ENCODE measurements at regions not wholly inside any gene's neighbourhood (a gene's known extent, or its start where the extent isn't known, plus 50 kb on each side); places are given as distances from the start of the nearest gene placed in this dataset.

DNA sequence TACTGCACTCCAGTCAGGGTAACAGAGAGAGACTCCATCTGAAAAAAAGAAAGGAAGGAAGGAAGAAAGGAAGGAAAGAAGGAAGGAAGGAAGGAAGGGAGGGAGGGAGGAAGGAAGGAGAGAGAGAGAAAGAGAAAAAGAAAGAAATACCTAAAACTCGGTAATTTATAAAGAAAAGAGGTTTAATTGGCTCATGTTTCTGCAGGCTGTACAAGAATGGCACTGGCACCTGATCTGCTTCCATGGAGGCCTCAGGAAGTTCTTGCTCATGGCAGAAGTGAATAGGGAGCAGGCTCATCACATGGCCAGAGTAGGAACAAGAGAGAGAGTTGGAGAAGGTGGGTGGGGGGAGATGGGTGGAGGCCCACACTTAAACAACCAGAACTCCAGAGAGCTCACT is 215.2 kb upstream of the IRX3 start:
- DNase-seq (ENCODE audit: insufficient read length, low spot score) (no peak), FAIRE-seq (no peak)
- TF ChIP-seq, protein P1, sequence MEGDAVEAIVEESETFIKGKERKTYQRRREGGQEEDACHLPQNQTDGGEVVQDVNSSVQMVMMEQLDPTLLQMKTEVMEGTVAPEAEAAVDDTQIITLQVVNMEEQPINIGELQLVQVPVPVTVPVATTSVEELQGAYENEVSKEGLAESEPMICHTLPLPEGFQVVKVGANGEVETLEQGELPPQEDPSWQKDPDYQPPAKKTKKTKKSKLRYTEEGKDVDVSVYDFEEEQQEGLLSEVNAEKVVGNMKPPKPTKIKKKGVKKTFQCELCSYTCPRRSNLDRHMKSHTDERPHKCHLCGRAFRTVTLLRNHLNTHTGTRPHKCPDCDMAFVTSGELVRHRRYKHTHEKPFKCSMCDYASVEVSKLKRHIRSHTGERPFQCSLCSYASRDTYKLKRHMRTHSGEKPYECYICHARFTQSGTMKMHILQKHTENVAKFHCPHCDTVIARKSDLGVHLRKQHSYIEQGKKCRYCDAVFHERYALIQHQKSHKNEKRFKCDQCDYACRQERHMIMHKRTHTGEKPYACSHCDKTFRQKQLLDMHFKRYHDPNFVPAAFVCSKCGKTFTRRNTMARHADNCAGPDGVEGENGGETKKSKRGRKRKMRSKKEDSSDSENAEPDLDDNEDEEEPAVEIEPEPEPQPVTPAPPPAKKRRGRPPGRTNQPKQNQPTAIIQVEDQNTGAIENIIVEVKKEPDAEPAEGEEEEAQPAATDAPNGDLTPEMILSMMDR (IDR thresholded peaks at IDR 0.05; ENCODE audit: insufficient read depth, missing control alignments) = no peak

GRCh38 chr16:54493594-54493993 is 207.0 kb upstream of the IRX3 start:
- DNase-seq (ENCODE audit: insufficient read length, low spot score) = no peak
- TF ChIP-seq, protein P1 (IDR thresholded peaks at IDR 0.05; ENCODE audit: insufficient read depth, missing control alignments) = no peak
- FAIRE-seq = no peak

- DNase-seq (ENCODE audit: insufficient read length, low spot score) (no peak), FAIRE-seq (no peak)
- TF ChIP-seq, protein P1 (IDR thresholded peaks at IDR 0.05; ENCODE audit: insufficient read depth, missing control alignments) = no peak
Measured at GRCh38 chr16:54493061-54493460, 206.5 kb upstream of the IRX3 start.

- DNase-seq (ENCODE audit: insufficient read length, low spot score) = no peak
- FAIRE-seq = no peak
- TF ChIP-seq, protein P1 (IDR thresholded peaks at IDR 0.05; ENCODE audit: insufficient read depth, missing control alignments) = no peak
Measured at GRCh38 chr16:54490112-54490488, 203.5 kb upstream of the IRX3 start.

- FAIRE-seq (no peak), DNase-seq (ENCODE audit: insufficient read length, low spot score) (no peak)
- TF ChIP-seq, protein P1 (IDR thresholded peaks at IDR 0.05; ENCODE audit: insufficient read depth, missing control alignments) = no peak
Measured at GRCh38 chr16:54489225-54490111, 202.9 kb upstream of the IRX3 start.

GRCh38 chr16:54488729-54489128 is 202.1 kb upstream of the IRX3 start:
- TF ChIP-seq, protein P1 (IDR thresholded peaks at IDR 0.05; ENCODE audit: insufficient read depth, missing control alignments) = no peak
- no peak for FAIRE-seq
- no peak for DNase-seq (ENCODE audit: insufficient read length, low spot score)

DNA sequence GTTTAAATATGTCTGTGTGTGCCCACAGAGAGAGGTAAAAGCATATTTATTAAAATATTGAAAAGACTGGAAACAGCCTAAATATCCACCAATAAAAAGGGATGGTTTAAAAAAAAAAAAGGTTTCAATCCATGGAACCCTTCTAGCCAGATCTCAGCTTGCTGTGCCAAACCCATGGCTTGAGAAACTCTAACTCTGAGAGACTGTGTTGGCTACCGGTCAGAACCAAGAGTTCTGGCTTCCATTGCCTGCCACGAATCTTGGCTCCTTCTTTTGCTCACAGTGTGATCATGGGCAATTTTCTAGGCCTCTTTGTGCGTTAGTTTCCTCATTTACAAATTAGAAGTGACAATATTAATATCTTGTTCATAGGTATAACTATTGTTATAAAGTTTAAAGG is 201.3 kb upstream of the IRX3 start:
- TF ChIP-seq, protein P1 (IDR thresholded peaks at IDR 0.05; ENCODE audit: insufficient read depth, missing control alignments) = no peak
- FAIRE-seq = no peak
- DNase-seq (ENCODE audit: insufficient read length, low spot score) = no peak
